AG09319 (cell line): ENCODE measurements at regions not wholly inside any gene's neighbourhood (a gene's known extent, or its start where the extent isn't known, plus 50 kb on each side); places are given as distances from the start of the nearest gene placed in this dataset.

Experiments used
- DNase-seq: peaks from one replicate; pipeline ENCODE4 v3.0.0-alpha.2; 2010; ENCODE audit warnings: low read depth; ENCODE audit errors: extremely low read depth
- CTCF ChIP-seq: IDR thresholded peaks from 2 replicates; pipeline ENCODE4 v1.5.1; 2011; ENCODE audit warnings: low read depth, mild to moderate bottlenecking, inconsistent platforms, low read length, moderate library complexity

DNA sequence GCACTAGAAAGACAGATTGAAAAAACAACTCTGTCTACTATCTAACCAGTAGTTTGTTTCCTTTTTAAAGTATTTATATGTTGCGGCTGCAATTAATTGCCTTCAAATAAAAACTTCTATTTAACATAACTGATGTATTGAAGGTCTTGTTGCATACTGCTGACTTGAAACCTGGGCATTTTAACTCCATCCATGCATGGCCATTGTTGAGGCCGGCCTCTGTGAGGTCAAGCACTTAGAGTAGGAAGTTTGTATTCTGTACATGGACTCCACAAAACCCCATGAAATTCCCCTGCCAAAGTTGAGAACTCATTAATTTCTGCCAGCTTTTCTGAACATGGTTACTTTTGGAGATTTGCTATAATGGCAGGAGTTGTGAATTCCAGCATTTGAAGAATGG, 150.6 kb downstream of the GAS1 start:
- no peak for TF ChIP-seq CTCF
- DNase-seq: no peak

GRCh38 chr9:86795823-86796553, 151.3 kb downstream of the GAS1 start:
- DNase-seq: peak; percentile 91

DNA sequence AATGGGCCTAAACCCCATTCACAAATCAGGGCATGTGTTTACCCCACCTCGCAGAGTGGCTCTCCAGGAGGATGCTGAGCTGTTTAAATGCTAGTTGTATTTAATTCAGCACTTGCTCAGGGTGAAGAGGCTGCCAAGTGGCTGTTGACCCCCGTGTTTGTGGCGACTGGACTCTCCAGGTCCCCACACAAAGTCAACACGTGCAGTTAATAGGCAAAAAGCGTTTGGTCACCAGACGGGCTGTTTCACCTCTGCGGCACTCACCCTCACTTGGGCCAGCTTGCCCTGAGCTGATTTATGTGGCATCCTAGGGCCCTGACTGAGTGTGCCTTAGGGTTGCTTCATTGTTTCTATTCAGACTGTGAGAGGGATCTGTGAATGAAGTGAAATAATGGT, 152.3 kb downstream of the GAS1 start:
- DNase-seq: no peak
- no peak for TF ChIP-seq CTCF

More at GRCh38 chr9:86795823-86796553, 151.3 kb downstream of the GAS1 start:
- TF ChIP-seq CTCF: peak; percentile 47

DNA sequence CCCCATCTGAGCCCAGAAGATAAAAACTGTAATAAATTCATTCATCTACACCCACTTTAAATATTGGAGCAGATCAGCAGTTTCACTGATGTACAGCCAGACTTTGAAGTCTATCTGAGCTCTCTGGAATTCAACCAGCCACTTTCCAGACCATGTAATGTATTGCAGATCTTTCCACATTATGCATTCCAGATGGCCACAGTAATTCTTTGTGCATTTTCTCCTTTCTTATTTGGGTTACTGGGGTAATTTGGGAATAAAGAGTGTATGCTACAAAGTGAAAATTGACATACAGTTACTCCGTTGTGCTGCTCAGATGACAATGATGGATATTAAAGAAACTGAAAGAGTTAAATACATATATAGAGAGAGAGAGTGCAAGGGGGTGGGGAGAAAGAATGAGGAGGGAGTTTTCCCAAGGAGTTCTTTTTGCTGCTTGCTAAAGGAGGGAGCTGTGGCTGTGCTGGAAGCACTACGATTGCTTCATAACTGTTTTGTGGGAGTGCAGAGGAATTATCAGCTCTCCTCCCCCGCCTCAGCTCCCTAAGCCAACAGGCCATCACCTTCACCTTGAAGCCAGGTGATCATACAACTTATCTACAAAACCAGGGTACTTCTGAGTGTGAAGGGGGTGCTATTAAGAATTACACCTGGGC, 152.8 kb downstream of the GAS1 start:
- no peak for TF ChIP-seq CTCF
- peak; percentile 42 for DNase-seq

DNA sequence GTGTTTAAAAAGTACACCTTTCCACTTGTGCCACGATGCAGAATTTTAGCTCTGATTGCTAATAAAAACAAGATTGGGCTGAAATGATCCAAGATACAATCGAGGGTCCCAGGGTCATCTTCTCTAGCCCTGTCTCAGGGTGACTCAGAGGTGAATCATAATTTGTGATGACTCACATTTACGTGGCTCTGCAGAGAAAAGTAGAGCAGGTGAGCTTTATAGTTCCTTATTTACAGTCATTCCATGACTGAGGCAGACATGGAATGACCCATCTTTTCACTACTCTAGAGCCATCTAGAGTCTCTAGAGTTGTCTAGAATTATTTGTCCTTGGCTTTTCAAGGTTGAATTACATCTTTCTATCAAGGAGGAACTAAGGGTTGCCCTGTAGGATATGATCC, 155.2 kb downstream of the GAS1 start:
- DNase-seq: no peak
- TF ChIP-seq CTCF: no peak

GRCh38 chr9:86790805-86791204, 156.5 kb downstream of the GAS1 start:
- TF ChIP-seq CTCF: no peak
- DNase-seq: no peak

- TF ChIP-seq CTCF: no peak
Observed at GRCh38 chr9:86788456-86788855, 158.8 kb downstream of the GAS1 start.

More at GRCh38 chr9:86788456-86788855, 158.8 kb downstream of the GAS1 start:
- DNase-seq: no peak
